ENCODE measurements at regions not wholly inside any gene's neighbourhood (a gene's known extent, or its start where the extent isn't known, plus 50 kb on each side); places are given as distances from the start of the nearest gene placed in this dataset.

GRCh38 chr11:79942646-79943045, 501.8 kb upstream of the TENM4 start:
- H4K20me1 ChIP-seq (ENCODE audit: control insufficient read depth, insufficient read depth, low read depth, low read length) = no peaks in the 10 kb centered on the region
- no peaks in the 10 kb centered on the region for H3K4me1 ChIP-seq (ENCODE audit: control insufficient read depth, low read length)
- H3K36me3 ChIP-seq (ENCODE audit: control insufficient read depth, low read length) = no peaks in the 10 kb centered on the region
- H3K4me2 ChIP-seq (ENCODE audit: low read length) = no peak overlapping the region
- no peaks in the 10 kb centered on the region for H3K9me3 ChIP-seq (ENCODE audit: control insufficient read depth, insufficient read depth, low read length)
- TF ChIP-seq CTCF (IDR thresholded peaks at IDR 0.05; ENCODE audit: low read depth, low read length, poor library complexity, severe bottlenecking) (no peak), EZH2phosphoT487 (IDR thresholded peaks at IDR 0.05; ENCODE audit: borderline replicate concordance, low read length) (no peak)
- no peaks in the 10 kb centered on the region for H3K27me3 ChIP-seq (ENCODE audit: control insufficient read depth, low read length)
- no peaks in the 10 kb centered on the region for H3K79me2 ChIP-seq (ENCODE audit: control insufficient read depth, low read length)
- H3F3A ChIP-seq (ENCODE audit: control insufficient read depth, insufficient read depth) = no peaks in the 10 kb centered on the region
- no peaks in the 10 kb centered on the region for H3K9me2 ChIP-seq (replicated peaks; ENCODE audit: control insufficient read depth, low read length)
- H3K27ac ChIP-seq (ENCODE audit: low read depth, low read length) = no peak overlapping the region
- H3K4me3 ChIP-seq (ENCODE audit: low read length) = no peak overlapping the region

- Histone ChIP-seq H3K27me3 (ENCODE audit: control insufficient read depth, low read length) (no peaks in the 10 kb centered on the region), H3F3A (ENCODE audit: control insufficient read depth, insufficient read depth) (no peaks in the 10 kb centered on the region), H3K9me3 (ENCODE audit: control insufficient read depth, insufficient read depth, low read length) (no peaks in the 10 kb centered on the region), H3K4me3 (ENCODE audit: low read length) (no peak overlapping the region), H3K36me3 (ENCODE audit: control insufficient read depth, low read length) (no peaks in the 10 kb centered on the region), H4K20me1 (ENCODE audit: control insufficient read depth, insufficient read depth, low read depth, low read length) (no peaks in the 10 kb centered on the region), H3K9me2 (replicated peaks; ENCODE audit: control insufficient read depth, low read length) (no peaks in the 10 kb centered on the region), H3K4me2 (ENCODE audit: low read length) (no peak overlapping the region), H3K79me2 (ENCODE audit: control insufficient read depth, low read length) (no peaks in the 10 kb centered on the region), H3K4me1 (ENCODE audit: control insufficient read depth, low read length) (no peaks in the 10 kb centered on the region), H3K27ac (ENCODE audit: low read depth, low read length) (no peak overlapping the region)
- TF ChIP-seq EZH2phosphoT487 (IDR thresholded peaks at IDR 0.05; ENCODE audit: borderline replicate concordance, low read length) (no peak), CTCF (IDR thresholded peaks at IDR 0.05; ENCODE audit: low read depth, low read length, poor library complexity, severe bottlenecking) (no peak)
Observed at GRCh38 chr11:79942090-79942489, 501.3 kb upstream of the TENM4 start.

GRCh38 chr11:79940974-79941735, 500.3 kb upstream of the TENM4 start:
- Histone ChIP-seq H3K9me3 (ENCODE audit: control insufficient read depth, insufficient read depth, low read length) (no peaks in the 10 kb centered on the region), H3K4me3 (ENCODE audit: low read length) (no peak overlapping the region), H3K27me3 (ENCODE audit: control insufficient read depth, low read length) (no peaks in the 10 kb centered on the region), H3K4me1 (ENCODE audit: control insufficient read depth, low read length) (no peaks in the 10 kb centered on the region), H4K20me1 (ENCODE audit: control insufficient read depth, insufficient read depth, low read depth, low read length) (no peaks in the 10 kb centered on the region), H3K79me2 (ENCODE audit: control insufficient read depth, low read length) (no peaks in the 10 kb centered on the region), H3F3A (ENCODE audit: control insufficient read depth, insufficient read depth) (no peaks in the 10 kb centered on the region), H3K27ac (ENCODE audit: low read depth, low read length) (no peak overlapping the region), H3K4me2 (ENCODE audit: low read length) (no peak overlapping the region), H3K9me2 (replicated peaks; ENCODE audit: control insufficient read depth, low read length) (no peaks in the 10 kb centered on the region), H3K36me3 (ENCODE audit: control insufficient read depth, low read length) (no peaks in the 10 kb centered on the region)
- TF ChIP-seq CTCF (IDR thresholded peaks at IDR 0.05; ENCODE audit: low read depth, low read length, poor library complexity, severe bottlenecking) = no peak
